ENCODE measurements at regions not wholly inside any gene's neighbourhood (a gene's known extent, or its start where the extent isn't known, plus 50 kb on each side); places are given as distances from the start of the nearest gene placed in this dataset.

DNA sequence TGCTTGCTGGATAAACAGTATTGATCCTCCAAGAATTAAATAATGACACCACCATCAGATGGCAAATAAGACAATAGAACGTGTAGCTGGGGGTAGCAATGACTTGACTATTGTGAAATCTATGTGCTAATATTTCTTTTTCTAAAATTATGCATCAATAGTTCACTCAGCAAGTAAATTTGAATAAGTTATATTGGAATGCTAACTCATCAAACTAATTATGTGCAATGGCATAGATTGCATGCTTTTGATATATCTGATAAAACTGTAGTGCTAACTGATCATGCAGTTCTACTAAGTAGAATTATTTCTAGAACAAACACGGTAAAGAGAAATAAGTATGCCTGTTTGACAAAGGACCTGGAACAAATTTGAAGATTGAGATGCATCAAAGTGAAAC lies 474.4 kb downstream of the NOVA1 start:
- DNase-seq = no peak

DNA sequence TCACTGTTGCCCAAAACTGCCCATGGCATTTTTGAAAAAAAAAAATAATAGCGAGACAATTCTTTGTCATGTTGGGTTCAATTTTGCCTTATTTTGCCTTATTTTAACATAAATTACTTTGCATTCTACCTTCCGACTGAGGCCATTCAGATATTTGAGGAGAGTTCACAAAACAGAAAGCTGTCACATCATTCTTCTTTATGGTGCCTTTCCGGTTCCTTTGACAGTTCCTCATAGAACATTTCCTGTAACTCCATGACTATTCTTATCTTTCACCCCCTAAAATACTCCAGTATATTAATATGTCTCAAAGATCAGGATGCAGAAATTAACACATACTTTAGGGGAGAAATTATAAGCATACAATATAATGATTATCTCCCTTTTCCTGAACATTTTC lies 476.7 kb downstream of the NOVA1 start:
- DNase-seq = no peak

GRCh38 chr14:26113911-26114640 lies 483.8 kb downstream of the NOVA1 start:
- DNase-seq = peak; percentile 54 to 72

DNA sequence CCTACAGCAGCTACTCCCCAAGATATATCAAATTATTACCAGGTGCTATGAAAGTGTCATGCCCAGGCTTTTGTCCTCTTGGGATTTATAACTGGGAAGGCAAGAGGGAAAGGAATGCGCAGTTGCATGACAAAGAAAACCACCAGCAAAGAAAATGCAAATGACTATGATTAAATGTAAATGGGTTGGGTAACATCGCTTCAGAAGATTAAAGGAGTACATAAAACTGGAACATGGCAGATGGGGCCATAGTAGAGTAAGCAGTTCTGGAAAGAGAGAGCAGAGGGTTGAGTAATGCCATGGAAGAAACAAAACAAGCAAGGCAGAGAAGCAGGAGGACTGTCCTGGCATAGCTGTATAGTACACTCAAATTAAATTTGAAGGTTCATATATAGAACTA lies 493.1 kb downstream of the NOVA1 start:
- no peak for DNase-seq

DNA sequence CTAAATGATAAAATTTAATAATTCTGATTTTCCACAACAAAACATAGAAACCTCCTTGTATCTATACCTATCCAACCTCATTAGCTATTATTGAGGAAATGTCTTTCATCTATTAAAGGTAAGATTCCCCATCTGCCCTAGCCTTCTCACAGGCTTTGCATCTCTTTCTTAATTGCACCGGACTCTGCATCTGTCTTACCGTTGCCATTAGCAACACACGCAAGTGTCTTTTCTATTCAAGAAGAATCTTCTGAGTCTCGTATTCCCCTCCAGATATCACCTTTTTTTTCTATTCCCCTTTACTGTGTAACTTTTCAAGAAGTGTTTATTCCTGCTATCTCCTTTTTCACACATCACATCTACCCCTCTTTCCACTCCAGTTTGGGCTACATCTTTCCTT lies 500.0 kb downstream of the NOVA1 start:
- DNase-seq = no peak

- peak in 1 of 2 experiments; percentile 36 for DNase-seq
These were observed 509.6 kb downstream of the NOVA1 start for GRCh38 chr14:26088275-26088674.

- no peak for DNase-seq
These were observed 516.8 kb downstream of the NOVA1 start for GRCh38 chr14:26081043-26081442.

DNA sequence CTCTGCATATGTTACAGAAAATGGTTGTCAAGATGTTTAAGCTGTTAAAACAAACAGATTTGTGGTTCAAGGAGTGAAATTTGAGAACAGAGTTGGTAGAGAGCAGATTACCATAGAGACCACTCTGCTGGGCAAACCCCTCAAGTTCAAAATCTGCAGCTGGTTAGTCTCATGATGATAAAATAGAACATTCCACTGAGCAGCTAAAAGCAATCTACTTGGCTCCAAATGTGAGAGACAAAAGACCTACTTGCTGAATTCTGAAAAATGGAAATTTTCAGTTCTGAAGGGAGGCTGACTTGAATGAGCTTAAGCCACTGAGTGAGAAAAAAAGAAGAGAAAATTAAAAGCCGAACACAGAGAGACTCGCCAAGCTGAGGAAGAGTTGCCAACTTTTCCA lies 519.3 kb downstream of the NOVA1 start:
- peak; percentile 52 to 55 for DNase-seq

GRCh38 chr14:26074892-26075291 lies 522.9 kb downstream of the NOVA1 start:
- no peak for DNase-seq

DNA sequence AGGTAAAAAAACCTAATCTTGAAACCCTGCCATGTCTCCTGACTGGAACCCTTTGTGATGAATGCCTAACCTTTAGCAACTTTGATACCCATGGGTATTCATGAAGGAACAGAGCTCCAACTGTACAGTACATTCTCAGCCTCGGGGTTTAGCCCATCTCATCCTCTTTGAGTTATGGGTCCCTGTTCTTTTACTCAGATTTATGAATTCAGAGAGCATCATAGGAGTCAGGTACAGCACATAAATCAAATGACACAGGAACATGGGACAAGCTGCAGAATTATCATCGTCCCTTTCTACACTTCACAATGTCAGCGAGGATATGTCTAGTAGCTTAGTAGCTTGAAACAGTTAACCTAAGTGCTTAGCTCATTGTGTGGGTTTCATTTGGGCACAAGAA lies 527.4 kb downstream of the NOVA1 start:
- peak in 1 of 2 experiments; percentile 40 for DNase-seq

DNA sequence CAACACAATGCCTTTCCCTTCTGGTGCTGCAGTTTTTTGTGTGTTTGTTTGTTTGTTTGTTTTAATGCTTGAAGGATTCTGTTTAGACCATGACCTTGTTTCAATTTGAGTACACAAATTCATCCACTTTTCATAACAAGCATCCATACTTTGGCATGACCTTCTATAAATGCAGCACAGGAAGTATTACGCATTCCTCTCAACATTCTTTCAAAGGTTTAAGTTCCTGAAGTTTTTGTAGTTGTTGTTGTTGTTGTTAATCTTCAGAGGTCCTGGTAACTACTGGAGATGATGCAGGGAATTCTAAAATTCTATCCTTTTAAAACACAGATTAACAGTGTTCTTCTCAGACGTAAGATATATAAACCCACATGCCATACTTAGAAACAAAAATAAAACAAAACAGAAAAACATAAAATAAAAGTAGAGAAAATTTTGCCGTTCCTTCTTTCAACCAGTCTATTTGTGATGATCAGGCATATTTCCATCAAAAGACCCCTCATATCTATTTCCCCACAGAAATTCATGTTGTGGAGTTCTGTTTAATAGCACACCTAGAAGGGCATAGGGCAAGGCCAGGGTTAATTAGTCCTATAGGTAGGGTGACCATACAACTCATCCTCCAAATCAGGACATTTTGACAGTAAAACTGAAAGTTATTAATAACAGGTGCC lies 529.9 kb downstream of the NOVA1 start:
- DNase-seq = no peak

DNA sequence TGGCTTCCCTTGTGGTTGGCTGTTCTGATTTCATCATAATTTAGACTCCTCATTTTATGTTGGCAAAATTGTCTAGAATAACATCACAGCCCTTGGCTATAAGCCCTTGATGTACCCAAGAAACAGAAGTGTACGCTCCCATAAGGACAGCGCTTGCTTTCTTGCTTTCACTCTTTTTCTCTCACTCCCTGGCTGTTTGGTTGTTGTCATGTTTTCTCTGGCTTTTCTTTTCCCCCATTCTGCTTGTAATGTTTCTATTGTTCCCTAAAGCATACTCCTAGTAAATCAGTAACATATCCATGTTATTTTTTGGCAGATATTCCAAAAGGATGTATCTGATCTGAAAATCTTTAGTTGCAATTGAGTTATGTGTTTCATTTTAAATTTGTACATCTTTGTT lies 530.5 kb downstream of the NOVA1 start:
- DNase-seq = no peak

GRCh38 chr14:26056036-26056616 lies 541.7 kb downstream of the NOVA1 start:
- peak in 1 of 2 experiments; percentile 69 for DNase-seq

- no peak for DNase-seq
These were observed 565.5 kb downstream of the NOVA1 start for GRCh38 chr14:26032348-26032747.

DNA sequence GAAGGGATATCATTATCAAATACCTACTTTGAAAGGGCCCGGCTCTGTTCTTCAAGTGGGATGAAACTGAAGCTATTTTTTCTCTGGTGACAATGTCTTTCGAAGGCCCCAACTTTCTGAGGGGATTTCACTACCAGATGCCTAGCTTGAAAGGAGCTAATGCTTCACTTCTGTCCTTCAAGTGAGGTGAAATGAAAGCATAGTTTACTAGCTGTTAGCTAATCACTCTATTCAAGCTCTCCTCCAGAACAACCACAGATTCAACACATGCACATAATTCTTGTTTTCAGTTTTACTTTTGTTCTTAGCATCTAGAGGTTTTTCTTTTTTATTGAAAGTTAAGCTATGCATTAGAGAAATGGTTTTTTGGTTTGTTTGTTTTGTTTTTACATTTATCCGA lies 571.4 kb downstream of the NOVA1 start:
- no peak for DNase-seq

DNA sequence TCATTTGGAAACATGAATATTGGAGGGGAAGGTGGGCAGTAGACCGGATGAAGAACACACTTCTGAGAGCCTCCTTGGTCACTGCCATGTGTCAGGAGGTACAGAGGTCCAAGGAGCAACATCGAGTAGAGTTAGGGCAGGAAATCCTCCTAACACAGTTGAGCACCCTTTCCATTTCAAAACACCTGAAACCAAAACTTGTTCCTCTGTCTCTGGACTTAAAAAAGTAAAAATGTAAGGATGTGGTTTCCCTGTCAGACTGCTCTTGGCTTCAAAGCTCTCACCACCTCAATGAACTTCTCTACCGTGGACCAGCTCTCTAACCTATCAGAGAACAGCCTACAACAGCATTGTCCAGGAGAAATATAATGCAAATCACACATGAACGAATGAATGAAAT lies 573.9 kb downstream of the NOVA1 start:
- DNase-seq = no peak

DNA sequence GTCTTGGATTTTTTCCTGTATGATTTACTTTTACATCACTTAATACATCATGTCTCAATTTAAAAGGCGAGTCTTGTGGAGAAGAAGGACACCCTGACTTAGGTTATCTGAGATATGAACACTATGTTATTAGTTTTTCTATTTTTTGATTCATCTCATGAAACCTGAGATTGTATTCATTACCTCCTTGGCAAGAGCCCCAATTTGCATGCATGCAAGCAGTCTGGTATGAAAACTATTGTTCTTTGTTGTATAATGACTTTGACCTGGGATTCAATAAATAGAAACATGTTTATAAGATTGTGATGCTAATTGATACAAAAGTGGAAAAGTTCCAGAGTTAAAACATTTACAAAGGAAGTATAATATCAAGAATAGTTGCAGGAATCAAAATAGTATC lies 576.1 kb downstream of the NOVA1 start:
- no peak for DNase-seq

- DNase-seq = no peak
These were observed 580.6 kb downstream of the NOVA1 start for GRCh38 chr14:26017270-26017669.

DNA sequence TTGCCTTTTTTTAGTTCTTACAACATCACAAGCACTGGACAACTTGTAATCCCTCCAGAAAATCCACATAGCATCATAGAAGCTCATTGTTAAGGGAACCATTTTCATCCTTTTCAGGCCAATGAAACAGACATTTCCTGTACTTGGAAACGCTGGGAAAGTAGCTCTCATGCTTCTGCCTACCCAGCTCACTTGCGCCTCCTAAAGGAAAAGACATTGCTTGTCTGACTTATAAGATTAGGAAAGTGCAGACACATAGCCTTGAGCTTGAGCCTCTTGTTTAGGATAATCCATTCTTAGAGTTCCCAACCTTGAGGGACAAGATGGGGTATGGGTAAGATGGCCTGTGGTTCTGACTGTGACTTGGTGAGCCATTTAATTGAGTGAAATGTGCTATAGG lies 589.5 kb downstream of the NOVA1 start:
- no peak for DNase-seq

DNA sequence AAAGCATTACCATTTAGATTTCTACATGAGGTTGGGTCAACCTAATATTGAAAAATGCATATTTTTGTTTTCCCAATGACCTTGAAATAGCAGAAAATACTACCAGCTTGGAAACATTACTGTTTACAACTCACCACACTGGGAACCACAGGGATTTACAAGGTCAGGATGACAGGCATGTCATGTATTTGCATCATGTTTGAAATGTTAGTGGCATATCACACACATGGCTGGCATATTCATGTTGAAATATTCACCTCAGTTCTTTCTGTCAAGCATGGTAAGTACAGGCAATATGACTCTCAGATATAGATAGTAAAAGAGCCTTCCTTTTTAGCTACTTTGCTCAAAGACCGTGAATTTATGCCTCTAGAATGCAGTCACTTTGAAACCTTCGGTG lies 593.5 kb downstream of the NOVA1 start:
- DNase-seq = no peak

- no peak for DNase-seq
These were observed 604.0 kb downstream of the NOVA1 start for GRCh38 chr14:25993830-25994229.

GRCh38 chr14:25988536-25988935 lies 609.3 kb downstream of the NOVA1 start:
- DNase-seq = no peak

GRCh38 chr14:25955772-25956171 lies 642.1 kb downstream of the NOVA1 start:
- DNase-seq = no peak

- no peak for DNase-seq
These were observed 644.2 kb downstream of the NOVA1 start for GRCh38 chr14:25953532-25954139.

All from NCI-H1930 (cell line).